KMS-11 (cell line): ENCODE measurements at regions not wholly inside any gene's neighbourhood (a gene's known extent, or its start where the extent isn't known, plus 50 kb on each side); places are given as distances from the start of the nearest gene placed in this dataset.

Experiments used
- H2AFZ ChIP-seq: fragments of 200-600 bp; sonication (generic); 2 replicates; pipeline ENCODE4 v1.6.1; 2016; ENCODE audit warnings: antibody characterized with exemption, mixed run types, low read depth
- H3K27ac ChIP-seq: fragments of 200-600 bp; sonication (generic); 2 replicates; pipeline ENCODE4 v1.6.1; 2016; ENCODE audit warnings: mild to moderate bottlenecking, mixed run types
- H3K27me3 ChIP-seq: fragments of 200-600 bp; sonication (generic); 2 replicates; pipeline ENCODE4 v1.6.1; 2017; ENCODE audit warnings: mild to moderate bottlenecking, low read depth, mixed run types, moderate library complexity; ENCODE audit not compliant: insufficient read depth
- H3K36me3 ChIP-seq: fragments of 200-600 bp; sonication (generic); 2 replicates; pipeline ENCODE4 v1.6.1; 2017; ENCODE audit warnings: mild to moderate bottlenecking, mixed run types; ENCODE audit not compliant: insufficient read depth
- H3K4me1 ChIP-seq: fragments of 200-600 bp; sonication (generic); 2 replicates; pipeline ENCODE4 v1.6.1; 2016; ENCODE audit warnings: mild to moderate bottlenecking, low read depth, mixed run types; ENCODE audit not compliant: poor library complexity, severe bottlenecking
- H3K4me2 ChIP-seq: fragments of 200-600 bp; sonication (generic); 2 replicates; pipeline ENCODE4 v1.7.0; 2016; ENCODE audit warnings: mild to moderate bottlenecking, mixed run types
- H3K4me3 ChIP-seq: fragments of 200-600 bp; sonication (generic); IDR thresholded peaks from 2 replicates; pipeline ENCODE4 v1.6.1; 2017; ENCODE audit warnings: low read depth, low read length, mixed read lengths; ENCODE audit not compliant: insufficient read depth
- H3K79me2 ChIP-seq: fragments of 200-600 bp; sonication (generic); 2 replicates; pipeline ENCODE4 v1.6.1; 2016; ENCODE audit warnings: low read depth, mixed run types; ENCODE audit not compliant: insufficient read depth
- H3K9ac ChIP-seq: fragments of 200-600 bp; sonication (generic); 2 replicates; pipeline ENCODE4 v1.6.1; 2016; ENCODE audit warnings: mild to moderate bottlenecking, mixed run types
- H4K20me1 ChIP-seq: fragments of 200-600 bp; sonication (generic); 2 replicates; pipeline ENCODE4 v1.6.1; 2016; ENCODE audit warnings: mild to moderate bottlenecking, mixed run types; ENCODE audit not compliant: insufficient read depth
- TF ChIP-seq, protein P1 (sequence below): fragments of 200-600 bp; sonication (generic); conservative IDR thresholded peaks from 2 replicates; pipeline ENCODE4 v1.6.1; 2017; ENCODE audit warnings: low read depth, mild to moderate bottlenecking, antibody characterized with exemption, low read length, moderate library complexity, mixed read lengths

DNA sequence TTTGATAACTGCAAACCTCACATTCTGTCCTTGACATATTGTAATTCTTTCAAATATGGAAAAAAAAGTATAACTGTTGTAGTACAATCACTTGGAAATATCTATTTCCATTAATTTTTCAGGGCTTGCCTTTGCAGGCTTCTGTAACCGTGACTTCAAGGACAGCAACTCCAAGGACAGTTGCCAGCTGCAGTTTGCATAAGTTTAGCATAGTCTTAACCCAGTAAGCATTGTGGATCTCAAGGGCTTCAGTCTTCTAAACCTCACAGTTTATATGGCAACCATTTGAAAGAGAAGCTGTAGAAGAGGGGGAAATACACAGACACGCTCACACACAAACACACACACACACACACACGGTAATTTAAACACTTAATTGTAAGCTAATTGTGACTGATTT is 112.8 kb upstream of the GPR149 start:
- TF ChIP-seq, protein P1, sequence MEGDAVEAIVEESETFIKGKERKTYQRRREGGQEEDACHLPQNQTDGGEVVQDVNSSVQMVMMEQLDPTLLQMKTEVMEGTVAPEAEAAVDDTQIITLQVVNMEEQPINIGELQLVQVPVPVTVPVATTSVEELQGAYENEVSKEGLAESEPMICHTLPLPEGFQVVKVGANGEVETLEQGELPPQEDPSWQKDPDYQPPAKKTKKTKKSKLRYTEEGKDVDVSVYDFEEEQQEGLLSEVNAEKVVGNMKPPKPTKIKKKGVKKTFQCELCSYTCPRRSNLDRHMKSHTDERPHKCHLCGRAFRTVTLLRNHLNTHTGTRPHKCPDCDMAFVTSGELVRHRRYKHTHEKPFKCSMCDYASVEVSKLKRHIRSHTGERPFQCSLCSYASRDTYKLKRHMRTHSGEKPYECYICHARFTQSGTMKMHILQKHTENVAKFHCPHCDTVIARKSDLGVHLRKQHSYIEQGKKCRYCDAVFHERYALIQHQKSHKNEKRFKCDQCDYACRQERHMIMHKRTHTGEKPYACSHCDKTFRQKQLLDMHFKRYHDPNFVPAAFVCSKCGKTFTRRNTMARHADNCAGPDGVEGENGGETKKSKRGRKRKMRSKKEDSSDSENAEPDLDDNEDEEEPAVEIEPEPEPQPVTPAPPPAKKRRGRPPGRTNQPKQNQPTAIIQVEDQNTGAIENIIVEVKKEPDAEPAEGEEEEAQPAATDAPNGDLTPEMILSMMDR: no peak
- Histone ChIP-seq H3K27me3 (no peaks in the 10 kb centered on the region), H3K27ac (no peak overlapping the region), H3K36me3 (no peaks in the 10 kb centered on the region), H4K20me1 (no peaks in the 10 kb centered on the region), H3K4me1 (peaks cover 3% of the 10 kb centered on the region), H3K4me2 (no peak overlapping the region), H3K79me2 (no peaks in the 10 kb centered on the region), H2AFZ (no peak overlapping the region), H3K9ac (no peak overlapping the region), H3K4me3 (no peak overlapping the region)

DNA sequence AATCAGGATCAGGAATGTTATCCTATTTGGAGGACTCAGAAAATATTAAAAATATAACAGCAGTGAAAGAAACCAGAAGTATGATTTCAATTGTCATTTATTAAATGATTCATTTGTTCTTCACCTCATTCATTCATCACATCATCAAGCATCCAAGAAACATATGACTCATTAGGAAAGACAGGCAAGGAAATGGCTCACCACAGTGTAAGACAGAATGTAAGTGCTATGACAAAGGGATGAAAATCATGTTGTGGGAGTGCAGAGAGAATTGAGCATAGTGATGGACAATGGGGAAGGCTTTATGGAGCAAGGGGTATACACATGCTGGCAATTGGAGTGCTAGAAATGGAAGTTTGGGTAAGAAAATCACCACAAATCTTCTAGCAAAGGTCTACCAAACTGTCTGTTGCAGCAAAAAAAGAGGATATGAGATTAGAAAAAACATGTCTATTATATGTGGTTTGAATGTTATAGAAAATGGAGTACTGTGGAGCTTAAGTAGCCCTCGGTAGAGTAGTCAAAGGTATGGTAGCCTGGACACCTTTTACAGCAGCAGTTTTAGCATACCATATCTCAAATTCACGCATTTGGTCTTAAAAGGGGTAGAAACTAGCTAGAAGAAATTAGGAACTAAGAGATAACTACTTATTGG is 111.1 kb upstream of the GPR149 start:
- Histone ChIP-seq H3K79me2 (no peaks in the 10 kb centered on the region), H3K4me2 (no peak overlapping the region), H3K4me3 (no peak overlapping the region)

DNA sequence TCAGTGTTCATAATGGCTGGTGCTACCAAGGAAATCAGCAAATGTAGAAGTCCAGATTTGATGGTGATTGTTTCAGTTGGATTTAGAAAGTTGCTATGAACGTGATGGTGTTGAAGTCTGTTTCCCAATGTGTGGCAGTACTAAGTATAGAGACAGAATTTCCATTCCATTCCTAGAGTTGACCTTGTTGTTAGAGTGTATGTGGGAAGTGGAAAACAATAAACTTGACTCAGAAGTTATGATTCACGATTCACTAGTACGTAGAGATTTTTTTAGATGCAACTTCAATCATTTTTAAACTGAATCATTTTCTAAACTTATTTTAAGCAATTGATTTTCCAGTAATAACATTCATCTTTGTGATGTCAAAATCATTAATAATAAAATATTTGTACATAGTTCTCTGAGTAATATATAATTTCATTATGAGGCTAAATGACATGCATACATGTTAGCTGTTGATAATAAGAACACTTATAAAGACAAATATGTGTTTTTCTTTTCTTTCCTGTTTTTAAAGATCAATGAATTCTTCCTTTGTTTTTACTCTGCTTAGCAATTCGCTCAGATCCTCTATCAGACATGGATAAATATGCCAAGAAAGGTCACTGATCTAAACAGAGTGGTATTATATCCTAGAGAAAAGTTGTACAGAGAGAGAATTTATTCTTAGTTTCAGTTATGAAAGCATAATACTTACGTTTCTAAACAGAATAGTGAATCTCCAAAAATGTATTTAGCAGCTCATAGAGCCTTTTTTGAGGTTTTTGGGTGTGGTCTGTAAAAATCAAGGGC is 108.8 kb upstream of the GPR149 start:
- Histone ChIP-seq H3K36me3 (no peaks in the 10 kb centered on the region), H3K4me2 (no peak overlapping the region), H3K27ac (no peak overlapping the region), H4K20me1 (no peaks in the 10 kb centered on the region), H3K9ac (no peak overlapping the region), H3K4me1 (no peaks in the 10 kb centered on the region), H2AFZ (no peak overlapping the region), H3K4me3 (no peak overlapping the region), H3K27me3 (no peaks in the 10 kb centered on the region), H3K79me2 (no peaks in the 10 kb centered on the region)
- TF ChIP-seq, protein P1: no peak

More for the DNA sequence above, 111.1 kb upstream of the GPR149 start:
- Histone ChIP-seq H3K9ac (no peak overlapping the region), H4K20me1 (no peaks in the 10 kb centered on the region), H3K4me1 (no peaks in the 10 kb centered on the region), H3K27me3 (no peaks in the 10 kb centered on the region), H3K27ac (no peak overlapping the region), H2AFZ (no peak overlapping the region), H3K36me3 (no peaks in the 10 kb centered on the region)
- TF ChIP-seq, protein P1: no peak

DNA sequence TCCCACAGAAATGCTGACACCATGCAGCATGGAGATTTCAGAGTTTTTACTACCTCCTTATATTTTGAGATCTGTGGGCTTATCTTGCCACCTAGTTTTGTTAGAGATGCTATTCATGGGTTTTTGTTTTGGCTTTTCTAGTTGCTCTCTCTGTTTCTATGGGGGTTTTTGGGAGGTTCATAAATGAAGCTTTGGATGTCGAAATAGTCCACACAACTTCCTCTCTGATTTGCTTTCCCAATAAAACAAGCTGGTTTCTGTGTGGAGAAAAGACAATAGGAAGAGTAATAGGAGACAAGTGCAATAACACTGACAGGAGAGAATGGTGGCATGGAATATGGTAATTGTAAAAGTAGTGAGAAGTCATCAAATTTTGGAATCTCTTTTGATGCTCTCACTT is 106.8 kb upstream of the GPR149 start:
- Histone ChIP-seq H2AFZ (no peak overlapping the region), H3K36me3 (no peaks in the 10 kb centered on the region), H3K27ac (no peak overlapping the region), H3K79me2 (no peaks in the 10 kb centered on the region), H3K4me2 (no peak overlapping the region), H4K20me1 (no peaks in the 10 kb centered on the region), H3K4me1 (no peaks in the 10 kb centered on the region), H3K9ac (no peak overlapping the region), H3K27me3 (no peaks in the 10 kb centered on the region), H3K4me3 (no peak overlapping the region)
- TF ChIP-seq, protein P1: no peak
